GM18520 (cell line): ENCODE measurements at regions not wholly inside any gene's neighbourhood (a gene's known extent, or its start where the extent isn't known, plus 50 kb on each side); places are given as distances from the start of the nearest gene placed in this dataset.
"Not testable (repeated sequence)": the region's sequence is repeated elsewhere in the genome, so short reads cannot be mapped to it uniquely, and the experiment has no call there.

Experiments
- ATAC-seq: cut with Tn5 transposase; IDR thresholded peaks from one replicate; pipeline ENCODE4 v1.9.1; 2021; ENCODE audit not compliant: unreplicated experiment

DNA sequence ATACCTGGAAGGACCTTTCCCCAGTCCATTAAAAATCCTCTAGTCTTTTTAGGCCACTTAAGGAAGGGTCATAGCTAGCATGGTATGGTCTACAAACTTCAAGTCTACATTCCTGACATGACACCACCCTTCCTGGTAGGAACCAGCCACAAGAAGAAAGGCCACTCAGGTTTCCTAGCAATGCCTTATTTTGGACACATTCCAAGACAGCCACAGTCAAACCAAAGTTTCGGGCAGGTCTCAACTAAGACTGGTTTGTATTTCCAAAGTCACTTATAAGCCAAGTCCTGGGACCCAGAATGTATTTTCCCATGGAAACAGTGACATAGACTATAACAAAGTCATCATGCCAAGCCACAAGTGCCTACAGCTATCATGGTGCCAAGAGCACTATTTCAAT lies 50.6 kb upstream of the SLC44A3 start:
- ATAC-seq: no peak

DNA sequence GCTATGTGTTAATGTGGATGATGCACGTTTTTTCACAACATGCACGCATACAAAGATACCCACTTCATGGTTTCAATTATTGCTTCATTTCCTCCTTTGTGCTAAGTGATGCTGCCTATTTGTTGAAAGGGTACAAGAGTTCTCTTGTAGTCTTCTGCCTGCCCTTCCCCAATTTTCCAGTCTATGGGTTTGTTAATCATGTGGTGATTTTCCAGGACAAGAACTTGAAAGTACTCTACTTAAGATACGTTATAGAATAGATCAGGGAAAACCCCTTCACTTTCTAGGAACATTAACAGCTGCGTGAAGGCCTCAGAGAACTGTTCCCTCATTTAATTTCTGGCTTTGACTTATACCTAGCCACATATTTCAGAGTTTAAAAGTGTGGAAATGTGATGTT lies 52.1 kb upstream of the SLC44A3 start:
- no peak for ATAC-seq

DNA sequence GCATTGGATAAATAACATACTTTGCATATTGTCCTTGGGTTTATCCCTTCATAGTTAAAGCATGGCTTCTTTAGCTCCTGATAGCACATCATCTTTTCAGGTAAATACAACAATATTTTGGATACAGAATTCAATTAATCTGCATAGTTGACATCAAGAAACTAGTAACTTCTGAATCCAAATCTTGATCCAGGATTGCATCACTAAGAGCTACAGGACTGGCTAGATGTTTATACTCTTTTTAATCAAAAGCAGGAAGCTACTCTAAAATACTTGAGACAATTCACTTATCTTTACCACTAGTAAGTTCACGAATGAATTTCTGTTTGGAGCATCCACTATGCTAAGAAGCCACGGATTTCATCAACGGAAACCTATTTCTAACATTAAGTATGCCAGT lies 54.2 kb upstream of the SLC44A3 start:
- no peak for ATAC-seq

DNA sequence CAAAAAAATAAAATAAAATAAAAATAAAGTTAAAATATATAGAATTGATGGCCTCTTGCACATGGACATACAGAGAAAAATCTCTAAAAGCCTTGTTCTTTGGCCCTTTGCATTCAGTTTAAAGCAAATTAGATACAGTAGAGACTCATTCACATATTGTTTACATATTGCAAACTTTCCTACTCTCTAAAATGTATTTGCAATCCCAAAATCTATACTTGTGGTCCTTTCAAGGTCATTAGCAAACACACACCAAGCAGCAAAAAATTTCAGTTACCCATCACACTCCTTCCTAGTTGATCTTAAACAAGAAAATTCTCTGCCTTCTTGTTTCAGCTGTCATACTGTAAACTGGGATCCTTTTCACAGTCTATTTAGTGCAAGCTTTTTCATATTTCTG lies 61.0 kb upstream of the SLC44A3 start:
- no peak for ATAC-seq

DNA sequence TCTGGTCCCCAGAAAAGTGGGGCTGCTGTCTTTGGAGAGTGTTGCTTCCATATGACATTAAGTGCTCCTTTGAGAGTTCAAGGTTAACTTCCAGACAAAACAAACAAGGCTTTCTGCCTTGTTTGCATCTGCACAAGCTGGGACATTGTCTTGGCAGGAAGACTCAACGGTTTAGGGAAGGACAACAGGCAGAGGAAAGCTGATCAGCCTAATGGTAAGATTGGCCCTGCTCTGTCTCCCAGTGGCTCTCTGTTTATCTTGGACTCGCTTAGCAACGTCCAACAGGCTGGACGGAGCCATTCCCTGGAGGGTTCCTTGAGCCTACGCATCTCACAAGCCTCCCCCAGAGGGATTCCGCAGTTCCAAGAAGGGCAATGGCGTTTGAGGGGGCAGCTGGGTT lies 62.2 kb upstream of the SLC44A3 start:
- ATAC-seq: no peak

DNA sequence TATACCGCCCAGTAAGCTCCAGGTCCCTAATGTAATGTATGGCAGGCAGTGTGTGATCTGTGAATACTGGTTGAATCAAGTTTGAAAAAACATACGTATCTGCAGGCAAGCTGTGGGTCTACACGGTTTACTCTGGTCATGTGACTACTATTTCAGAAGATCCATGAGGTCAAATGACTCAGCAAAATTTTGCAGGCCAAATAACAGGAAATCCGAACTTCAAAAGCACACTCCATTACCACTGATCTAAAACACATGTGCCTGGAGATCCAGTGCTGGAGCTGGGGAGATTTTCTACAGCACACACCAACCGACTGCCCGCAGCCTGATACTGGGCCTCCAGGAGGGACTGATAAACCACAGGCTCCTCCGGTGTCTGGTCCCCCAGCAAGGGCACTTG lies 64.5 kb upstream of the SLC44A3 start:
- ATAC-seq: no peak

DNA sequence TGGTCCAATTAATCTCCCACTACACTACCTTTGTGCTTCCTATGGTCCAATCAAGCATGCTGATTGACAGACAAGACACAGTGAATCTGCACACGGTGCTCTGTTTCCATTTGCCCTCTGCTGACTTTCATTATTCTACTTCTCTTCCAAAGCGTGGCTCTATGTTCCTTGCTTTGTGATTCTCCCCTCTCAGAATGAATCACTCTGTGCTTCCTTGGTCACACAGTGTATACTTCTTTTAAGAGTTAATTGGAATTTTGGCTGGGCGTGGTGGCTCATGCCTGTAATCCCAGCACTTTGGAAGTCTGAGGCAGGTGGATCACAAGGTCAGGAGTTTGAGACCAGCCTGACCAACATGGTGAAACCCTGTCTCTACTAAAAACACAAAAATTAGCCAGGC lies 65.1 kb upstream of the SLC44A3 start:
- not testable (repeated sequence) for ATAC-seq

DNA sequence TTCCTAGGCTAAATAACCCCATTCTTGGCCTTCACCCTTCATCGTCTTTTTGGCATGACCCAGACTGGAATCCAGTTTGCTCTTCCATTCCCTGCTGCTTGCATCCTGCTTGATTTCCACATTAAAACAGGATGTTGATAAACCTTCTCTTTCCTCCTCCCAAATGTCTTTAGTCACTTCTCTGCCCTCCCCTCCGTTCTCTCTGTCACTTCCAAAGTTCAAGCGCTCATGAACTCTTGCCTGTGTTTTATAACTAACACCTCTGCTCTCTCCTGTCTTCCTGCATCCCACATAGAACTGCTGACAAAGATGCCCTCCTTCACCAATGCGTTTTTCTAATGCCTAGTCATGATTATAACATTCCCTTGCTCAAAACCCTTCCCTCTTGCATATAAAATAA lies 65.6 kb upstream of the SLC44A3 start:
- no peak for ATAC-seq

DNA sequence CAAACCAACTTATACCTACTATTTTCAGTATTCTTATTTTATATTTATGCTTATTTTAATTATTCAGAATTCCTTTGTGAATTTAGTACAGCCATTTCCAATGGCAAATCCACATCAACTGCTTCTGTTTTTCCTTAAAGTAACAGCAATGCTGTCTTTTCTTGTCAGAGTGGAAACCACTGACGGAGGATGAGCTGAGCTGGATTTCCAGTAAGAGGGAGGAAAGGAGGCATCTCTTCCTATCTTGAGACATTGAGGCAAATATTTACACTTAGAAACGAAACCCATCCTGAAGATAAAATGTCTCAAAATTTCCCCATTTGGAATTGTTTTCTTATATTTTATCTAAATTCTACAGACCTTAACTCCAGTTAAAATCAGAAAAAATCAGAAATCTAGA lies 66.1 kb upstream of the SLC44A3 start:
- ATAC-seq: no peak

DNA sequence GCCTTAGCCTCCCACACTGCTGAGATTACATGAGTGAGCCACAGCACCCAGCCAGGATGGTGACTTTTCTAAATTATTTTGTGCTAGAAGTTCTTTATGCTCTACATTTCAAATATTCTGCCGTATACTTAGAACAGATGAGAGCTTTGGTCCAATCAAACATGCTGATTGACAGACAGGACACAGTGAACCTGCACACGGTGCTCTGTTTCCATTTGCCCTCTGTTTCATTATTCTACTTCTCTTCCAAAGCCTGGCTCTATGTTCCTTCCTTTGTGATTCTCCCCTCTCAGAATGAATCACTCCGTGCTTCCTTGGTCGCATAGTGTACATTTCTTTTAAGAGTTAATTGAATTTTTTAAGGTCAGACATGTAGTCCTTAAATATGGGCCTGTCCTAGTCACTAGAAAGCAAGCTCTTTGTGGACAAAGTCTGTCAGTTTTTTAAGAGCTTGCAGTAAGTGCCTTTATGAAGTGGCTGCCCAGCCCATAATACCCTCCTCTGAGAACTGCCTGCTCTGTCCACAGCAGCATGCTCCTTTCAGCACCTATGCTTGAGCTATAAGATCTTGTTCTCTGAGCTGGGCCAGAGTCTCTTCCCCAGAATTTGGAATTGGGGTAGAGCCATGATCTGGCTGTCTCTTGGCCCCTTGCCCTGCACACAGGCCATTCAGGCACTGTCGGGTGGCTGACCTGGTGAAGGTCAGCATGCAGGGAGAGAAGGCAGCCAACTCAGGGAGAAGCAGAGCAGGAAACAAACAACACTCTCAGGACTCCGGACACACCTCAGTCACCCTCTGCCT lies 66.8 kb upstream of the SLC44A3 start:
- no peak for ATAC-seq

DNA sequence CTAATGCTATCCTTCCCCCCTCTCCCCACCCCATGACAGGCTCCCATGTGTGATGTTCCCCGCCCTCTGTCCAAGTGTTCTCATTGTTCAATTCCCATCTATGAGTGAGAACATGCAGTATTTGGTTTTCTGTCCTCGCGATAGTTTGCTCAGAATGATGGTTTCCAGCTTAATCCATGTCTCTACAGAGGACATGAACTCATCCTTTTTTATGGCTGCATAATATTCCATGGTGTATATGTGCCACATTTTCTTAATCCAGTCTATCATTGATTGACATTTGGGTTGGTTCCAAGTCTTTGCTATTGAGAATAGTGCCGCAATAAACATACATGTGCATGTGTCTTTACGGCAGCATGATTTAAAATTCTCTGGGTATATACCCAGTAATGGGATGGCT lies 68.7 kb upstream of the SLC44A3 start:
- ATAC-seq: not testable (repeated sequence)

DNA sequence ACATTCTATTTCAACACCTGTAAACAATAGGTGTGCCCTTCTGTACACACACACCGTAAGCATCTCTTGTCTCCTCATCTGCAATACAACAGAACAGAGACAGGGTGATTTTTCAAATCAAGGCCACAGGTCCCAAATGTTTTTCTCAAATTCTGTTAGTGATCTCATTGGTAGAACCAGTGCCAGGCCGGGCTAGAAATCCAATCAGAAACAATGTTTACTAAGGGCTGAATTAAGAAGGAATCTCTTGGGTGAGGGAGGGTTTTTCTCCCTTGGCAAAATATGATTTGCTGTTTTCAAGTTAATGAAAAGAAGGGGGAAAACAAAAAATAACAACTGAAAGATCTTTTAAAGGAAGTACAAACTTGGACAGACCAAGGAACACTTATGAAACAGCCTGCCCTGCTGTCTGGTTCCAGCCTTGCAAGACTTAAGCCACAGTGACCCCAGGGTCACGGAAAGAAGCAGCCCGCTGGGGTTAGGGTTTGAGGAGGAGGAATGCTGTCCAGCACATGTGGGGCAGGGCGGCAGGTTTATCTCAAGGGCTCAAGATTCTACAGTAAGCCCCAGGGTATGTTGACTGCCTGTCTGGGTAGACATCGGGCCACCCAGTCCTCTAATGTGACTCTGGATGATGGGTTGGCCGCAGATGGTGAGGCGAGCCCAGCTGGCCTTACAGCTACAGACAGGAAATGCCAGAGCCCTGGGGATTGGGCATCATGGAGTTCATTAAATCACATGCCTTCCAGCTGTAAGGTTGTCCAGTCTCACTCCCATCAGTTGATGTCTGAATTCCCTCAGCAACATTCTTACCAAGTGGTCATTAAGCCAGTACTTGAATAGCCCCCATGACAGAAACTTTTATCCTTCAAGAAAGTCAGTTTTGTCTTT lies 73.3 kb upstream of the SLC44A3 start:
- no peak for ATAC-seq

DNA sequence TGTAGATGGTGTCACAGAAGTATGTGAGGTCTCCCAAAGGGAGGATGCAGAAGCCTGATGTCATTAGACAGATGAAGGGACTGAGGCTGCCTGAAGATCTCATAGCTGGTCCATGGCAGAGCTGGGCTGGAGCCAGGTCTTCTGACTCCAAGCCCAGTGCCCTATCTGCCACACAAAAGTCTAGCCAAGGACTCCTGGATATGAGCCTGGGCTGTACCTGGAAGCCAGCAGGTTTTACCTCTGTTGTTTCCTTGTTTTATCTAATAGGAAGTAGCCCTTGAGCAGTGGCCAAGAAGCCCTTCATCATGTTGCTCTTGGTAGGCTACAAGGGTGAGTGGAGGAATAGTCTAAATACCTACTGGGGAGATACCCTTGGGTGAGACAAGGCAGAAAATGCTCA lies 74.4 kb upstream of the SLC44A3 start:
- no peak for ATAC-seq

DNA sequence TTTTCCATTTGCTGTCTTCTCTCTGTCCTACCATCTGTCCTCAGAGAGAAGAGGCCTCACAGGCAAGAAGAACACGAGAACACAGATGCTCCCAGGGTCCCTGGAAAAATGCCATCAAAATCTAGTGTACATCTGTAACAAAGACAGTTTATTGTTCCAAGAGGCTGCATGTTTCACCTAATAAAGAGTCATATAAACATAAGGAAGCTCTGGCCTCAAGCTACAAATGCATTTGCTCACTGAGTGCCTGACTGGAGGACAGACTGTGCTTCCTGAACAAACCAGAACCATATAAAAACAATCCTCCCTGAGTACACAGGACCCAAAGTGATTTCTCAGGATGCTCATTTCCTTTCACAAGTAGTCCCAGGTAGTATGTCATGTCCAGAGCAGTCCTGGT lies 76.3 kb upstream of the SLC44A3 start:
- no peak for ATAC-seq

DNA sequence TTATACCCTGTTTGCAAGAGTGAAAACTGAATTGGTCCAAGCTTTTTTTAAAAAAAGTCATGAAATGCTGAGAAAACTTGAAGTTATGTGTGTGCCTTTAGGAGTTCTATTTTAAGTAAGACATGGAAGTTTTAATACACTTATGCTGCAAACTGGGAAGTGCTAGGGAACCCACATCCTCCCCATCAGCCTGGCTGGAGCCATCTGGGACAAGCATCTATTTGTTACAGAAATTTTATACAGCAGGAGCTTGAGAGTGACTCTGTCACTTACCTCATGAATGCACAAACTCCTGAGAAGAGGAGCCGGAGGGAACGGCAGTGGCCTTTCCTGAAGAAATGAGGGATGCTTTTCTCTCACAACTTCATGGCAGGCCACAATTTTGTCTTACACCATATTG lies 78.2 kb upstream of the SLC44A3 start:
- no peak for ATAC-seq

DNA sequence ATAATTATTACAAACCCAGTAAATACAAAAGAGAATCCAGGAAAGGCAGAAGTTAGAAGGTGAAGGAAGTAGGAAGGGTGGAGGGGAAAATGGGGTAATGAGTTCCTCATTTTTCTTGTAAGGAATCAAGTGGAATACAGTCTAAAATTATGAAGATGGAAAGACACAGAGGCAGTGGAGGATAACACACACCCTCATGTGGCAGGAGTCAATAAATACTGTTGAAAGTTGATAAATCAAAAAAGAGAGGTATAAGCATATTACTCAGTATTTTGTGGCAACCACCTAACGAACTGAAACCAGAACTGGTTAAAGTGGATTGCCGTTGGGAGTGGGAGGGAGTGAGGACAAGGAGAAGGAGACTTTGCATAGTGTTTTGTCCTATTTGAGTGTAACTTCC lies 78.6 kb upstream of the SLC44A3 start:
- ATAC-seq: no peak

DNA sequence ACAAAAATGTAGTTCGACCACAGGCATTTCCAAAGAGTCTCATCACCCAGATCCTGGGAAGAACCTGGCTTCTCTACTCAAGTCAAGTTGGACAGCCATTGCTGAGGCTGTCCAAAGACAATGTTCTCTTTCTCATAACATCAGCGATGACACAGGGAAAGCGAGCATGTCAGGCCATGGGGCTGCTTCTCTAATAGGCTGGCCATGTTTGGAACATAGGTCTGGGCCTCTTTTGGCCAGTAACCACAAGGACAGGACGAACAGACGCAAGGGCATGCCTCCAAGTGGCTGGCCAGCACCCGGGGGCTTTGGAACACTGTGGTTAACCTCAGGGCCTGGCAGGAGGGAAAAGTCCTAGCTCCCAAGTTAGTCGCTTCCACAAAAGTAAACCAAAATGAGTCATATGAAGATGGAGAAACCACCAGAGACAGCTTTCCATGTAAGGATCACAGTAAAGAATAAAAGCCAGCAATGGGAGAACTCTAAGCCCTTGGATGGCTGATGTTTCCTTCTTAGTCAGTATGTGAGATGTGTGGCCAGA lies 80.6 kb upstream of the SLC44A3 start:
- ATAC-seq: no peak

DNA sequence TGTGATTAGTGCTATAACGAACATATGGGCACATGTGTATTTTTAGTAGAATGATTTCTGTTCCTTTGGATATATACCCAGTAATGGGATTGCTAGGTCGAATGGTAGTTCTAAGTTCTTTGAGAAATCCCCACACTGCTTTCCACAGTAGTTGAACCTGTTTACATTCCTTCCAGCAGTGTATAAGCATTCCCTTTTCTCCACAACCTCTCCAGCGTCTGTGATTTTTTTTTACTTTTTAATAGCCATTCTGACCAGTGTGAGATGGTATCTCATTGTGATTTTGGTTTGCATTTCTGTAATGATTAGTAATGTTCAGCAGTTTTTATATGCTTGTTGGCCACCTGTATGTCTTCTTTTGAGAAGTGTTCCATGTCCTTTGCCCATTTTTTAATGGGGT lies 81.8 kb upstream of the SLC44A3 start:
- no peak for ATAC-seq

DNA sequence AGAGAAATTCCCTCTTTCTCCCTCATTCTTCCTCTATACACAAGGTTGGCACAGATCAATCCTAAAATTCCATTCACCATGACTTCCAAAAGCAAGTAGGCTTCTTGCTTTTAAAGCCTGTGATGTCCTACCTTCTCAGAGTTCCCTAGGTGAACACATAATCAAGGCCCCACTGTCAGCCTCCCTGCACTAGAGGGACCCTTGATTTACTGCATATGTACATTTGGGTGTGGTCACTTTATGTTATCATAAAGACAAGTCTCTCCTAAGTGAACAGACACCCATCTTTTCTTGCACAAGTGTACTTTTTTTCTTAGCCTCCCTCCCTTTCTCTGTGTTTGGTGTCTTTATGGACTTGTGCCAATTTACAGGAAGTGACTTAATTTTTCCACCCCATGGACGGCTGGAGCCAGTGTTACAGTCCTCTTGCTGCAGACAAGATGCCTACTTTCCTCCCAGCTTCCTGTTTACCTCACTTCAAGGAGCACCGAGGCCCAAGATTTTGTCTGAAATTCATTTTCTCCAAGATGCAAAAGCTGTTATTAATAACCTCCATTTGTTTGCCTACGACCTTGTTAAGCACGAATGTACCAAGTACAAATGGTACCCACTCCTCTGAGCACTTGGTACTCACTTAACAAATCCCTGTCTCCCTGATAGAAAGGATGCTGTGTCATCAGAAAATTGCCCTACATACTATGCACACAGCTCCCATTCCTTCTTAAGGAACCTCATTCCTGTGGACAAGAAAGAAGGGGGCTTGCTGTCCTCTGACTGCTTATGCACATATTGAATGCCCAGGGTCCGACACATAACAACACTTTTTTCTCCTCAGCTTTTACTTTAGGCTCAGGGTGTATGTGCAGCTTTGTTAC lies 82.8 kb upstream of the SLC44A3 start:
- no peak for ATAC-seq

DNA sequence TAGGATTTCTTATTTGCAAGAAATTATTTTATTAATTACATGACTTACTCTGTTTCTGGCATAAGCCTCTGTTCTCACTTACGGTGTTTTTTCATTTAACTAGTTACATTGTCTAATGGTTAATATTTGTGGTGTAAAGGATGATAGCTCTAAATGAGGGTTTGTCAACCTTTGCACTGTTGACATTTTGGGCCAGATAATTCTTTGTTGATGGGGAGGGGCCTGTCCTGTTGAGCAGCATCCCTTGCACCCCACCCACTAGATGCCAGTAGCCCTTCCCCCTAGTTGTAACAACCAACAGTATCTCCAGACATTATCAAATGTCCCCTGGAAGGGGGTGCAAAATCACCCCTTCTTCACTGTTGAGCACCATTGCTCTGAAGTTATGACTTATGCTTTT lies 83.6 kb upstream of the SLC44A3 start:
- ATAC-seq: no peak

DNA sequence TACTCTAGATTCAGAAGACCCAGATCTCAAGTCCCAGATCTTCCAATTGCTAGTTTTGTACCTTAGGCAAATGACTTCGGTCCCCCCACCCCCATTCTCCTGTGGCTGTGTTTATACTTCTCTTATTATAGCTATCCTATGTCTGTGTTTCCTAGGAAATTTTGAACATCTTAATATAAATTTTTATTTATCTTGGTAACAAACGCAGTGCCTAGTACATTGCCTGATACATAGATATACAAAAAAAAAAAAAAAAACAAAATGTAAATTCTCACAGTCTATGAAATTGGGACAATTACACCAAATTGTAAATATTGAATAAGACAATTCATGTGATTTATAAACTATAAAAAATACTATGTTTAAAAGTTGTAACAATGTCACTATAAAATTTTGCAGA lies 84.1 kb upstream of the SLC44A3 start:
- ATAC-seq: no peak
